Mesenchymal stem cell (in vitro differentiated cells and primary cell): ENCODE measurements at regions not wholly inside any gene's neighbourhood (a gene's known extent, or its start where the extent isn't known, plus 50 kb on each side); places are given as distances from the start of the nearest gene placed in this dataset.

Experiments used
- DNase-seq: peaks from one replicate; pipeline ENCODE4 v3.0.0-alpha.2; 2013
- H2AFZ ChIP-seq: one replicate; pipeline ENCODE4 v1.6.1; 2013; ENCODE audit warnings: low read depth, mild to moderate bottlenecking, control low read depth, inconsistent platforms, low read length, moderate library complexity
- H2AK5ac ChIP-seq: 2 replicates; pipeline ENCODE4 v1.6.1; 2013; ENCODE audit warnings: low read length, moderate library complexity, mild to moderate bottlenecking, inconsistent platforms; ENCODE audit not compliant: severe bottlenecking
- H2BK120ac ChIP-seq: one replicate; pipeline ENCODE4 v1.6.1; 2013; ENCODE audit warnings: low read depth, mild to moderate bottlenecking, inconsistent platforms, low read length, moderate library complexity
- H2BK12ac ChIP-seq, 2 experiments: one replicate each; pipeline ENCODE4 v1.6.1; 2013; ENCODE audit warnings: inconsistent platforms in 2 of 2, low read length in 2 of 2, mild to moderate bottlenecking in 2 of 2, moderate library complexity in 2 of 2, control low read depth in 1 of 2
- H2BK15ac ChIP-seq: one replicate; pipeline ENCODE4 v1.6.1; 2013; ENCODE audit warnings: mild to moderate bottlenecking, low read depth, inconsistent platforms; ENCODE audit not compliant: poor library complexity, severe bottlenecking
- H2BK5ac ChIP-seq: 2 replicates; pipeline ENCODE4 v1.6.1; 2013; ENCODE audit warnings: low read depth, mild to moderate bottlenecking, low read length, control low read depth, inconsistent platforms; ENCODE audit not compliant: poor library complexity, severe bottlenecking
- H3K14ac ChIP-seq, 2 experiments: one replicate each; pipeline ENCODE4 v1.6.1; 2013; ENCODE audit warnings: inconsistent platforms in 2 of 2, low read length in 2 of 2, control low read depth in 1 of 2, mild to moderate bottlenecking in 1 of 2, moderate library complexity in 1 of 2
- H3K18ac ChIP-seq, 2 experiments: one replicate each; pipeline ENCODE4 v1.6.1; 2013; ENCODE audit warnings: inconsistent platforms in 2 of 2, low read length in 2 of 2, control low read depth in 1 of 2, low read depth in 1 of 2, mild to moderate bottlenecking in 1 of 2
- H3K23ac ChIP-seq, 2 experiments: one replicate each; pipeline ENCODE4 v1.6.1; 2013; ENCODE audit warnings: inconsistent platforms in 2 of 2, low read length in 2 of 2, mild to moderate bottlenecking in 2 of 2, moderate library complexity in 2 of 2, control low read depth in 1 of 2
- H3K27ac ChIP-seq: 2 replicates; pipeline ENCODE4 v1.5.1; 2013; ENCODE audit warnings: mild to moderate bottlenecking, moderate library complexity, low read length, control low read depth, inconsistent platforms; ENCODE audit not compliant: poor library complexity, severe bottlenecking
- H3K27me3 ChIP-seq, 2 experiments: 2 replicates each; pipeline versions ENCODE4 v1.6.1 to v1.7.0; 2013; ENCODE audit warnings: low read length in 2 of 2, mild to moderate bottlenecking in 2 of 2, moderate library complexity in 2 of 2, control low read depth in 1 of 2, inconsistent platforms in 1 of 2; ENCODE audit not compliant: control insufficient read depth in 1 of 2, insufficient read depth in 1 of 2
- H3K36me3 ChIP-seq, 2 experiments: 2 replicates each; pipeline versions ENCODE4 v1.6.1 to v1.7.0; 2013; ENCODE audit warnings: low read length in 2 of 2, control low read depth in 1 of 2, inconsistent platforms in 1 of 2, low read depth in 1 of 2, mild to moderate bottlenecking in 1 of 2; ENCODE audit not compliant: insufficient read depth in 2 of 2, control insufficient read depth in 1 of 2
- H3K4ac ChIP-seq, 2 experiments: one replicate each; pipeline ENCODE4 v1.6.1; 2013; ENCODE audit warnings: inconsistent platforms in 2 of 2, low read length in 2 of 2, mild to moderate bottlenecking in 2 of 2, moderate library complexity in 2 of 2, control low read depth in 1 of 2, low read depth in 1 of 2
- H3K4me1 ChIP-seq: 2 replicates; pipeline ENCODE4 v1.6.1; 2013; ENCODE audit warnings: low read depth, low read length, control low read depth; ENCODE audit not compliant: control insufficient read depth, insufficient read depth
- H3K4me2 ChIP-seq: 2 replicates; pipeline ENCODE4 v1.6.1; 2013; ENCODE audit warnings: low read length, mild to moderate bottlenecking, inconsistent platforms; ENCODE audit not compliant: poor library complexity, severe bottlenecking
- H3K4me3 ChIP-seq, 2 experiments: 2 replicates each; pipeline versions ENCODE4 v1.5.1 to v1.7.0; 2013; ENCODE audit warnings: low read length in 2 of 2, mild to moderate bottlenecking in 2 of 2, control low read depth in 1 of 2, low read depth in 1 of 2; ENCODE audit not compliant: insufficient read depth in 1 of 2
- H3K79me1 ChIP-seq: replicated peaks from 2 replicates; pipeline ENCODE4 v1.6.1; 2013; ENCODE audit warnings: mild to moderate bottlenecking, control low read depth, low read length, inconsistent platforms; ENCODE audit not compliant: poor library complexity, severe bottlenecking
- H3K9ac ChIP-seq: 2 replicates; pipeline ENCODE4 v1.7.0; 2013; ENCODE audit warnings: mild to moderate bottlenecking, low read length, moderate library complexity
- H3K9me3 ChIP-seq: 2 replicates; pipeline ENCODE4 v1.7.0; 2013; ENCODE audit warnings: mild to moderate bottlenecking, low read length; ENCODE audit not compliant: control insufficient read depth
- H4K8ac ChIP-seq: one replicate; pipeline ENCODE4 v1.6.1; 2013; ENCODE audit warnings: inconsistent platforms, mild to moderate bottlenecking, low read length, moderate library complexity
- H4K91ac ChIP-seq: one replicate; pipeline ENCODE4 v1.6.1; 2013; ENCODE audit warnings: mild to moderate bottlenecking, low read length, inconsistent platforms
- WGBS: methylation state at CpG from one replicate; pipeline ENCODE4 v1.1.7; 2013; ENCODE audit warnings: mixed read lengths; 5-methylcytosine and 5-hydroxymethylcytosine counted together

- H3K36me3 ChIP-seq = no peaks in the 10 kb centered on the region
- H2AK5ac ChIP-seq = no peak overlapping the region
- H2BK120ac ChIP-seq = no peak overlapping the region
- no peak overlapping the region for H3K23ac ChIP-seq
- H3K9ac ChIP-seq = no peak overlapping the region
- H3K4me3 ChIP-seq = no peak overlapping the region
- H3K4ac ChIP-seq = no peak overlapping the region
- H2BK15ac ChIP-seq = no peak overlapping the region
- H4K8ac ChIP-seq = no peak overlapping the region
- no peak for DNase-seq
- peaks cover 35 to 81% of the 10 kb centered on the region in 2 experiments for H3K27me3 ChIP-seq
- no peaks in the 10 kb centered on the region for H3K4me1 ChIP-seq
- no peak overlapping the region for H2BK12ac ChIP-seq
- 86% methylated on average over 6 of the region's 6 CpGs for WGBS
- no peaks in the 10 kb centered on the region for H3K79me1 ChIP-seq
- no peak overlapping the region for H3K14ac ChIP-seq
- no peak overlapping the region for H2AFZ ChIP-seq
- H4K91ac ChIP-seq = no peak overlapping the region
- no peak overlapping the region for H3K4me2 ChIP-seq
- no peak overlapping the region for H3K18ac ChIP-seq
- no peaks in the 10 kb centered on the region for H3K9me3 ChIP-seq
- H3K27ac ChIP-seq = no peak overlapping the region
- H2BK5ac ChIP-seq = no peak overlapping the region
Observed at GRCh38 chr5:38188591-38188990, 69.8 kb upstream of the EGFLAM start.

GRCh38 chr5:38187532-38187931 lies 70.8 kb upstream of the EGFLAM start:
- no peak overlapping the region for H3K4ac ChIP-seq
- no peak overlapping the region for H3K18ac ChIP-seq
- no peak overlapping the region for H2BK15ac ChIP-seq
- peaks cover 39 to 89% of the 10 kb centered on the region in 2 experiments for H3K27me3 ChIP-seq
- no peak for DNase-seq
- H3K36me3 ChIP-seq = no peaks in the 10 kb centered on the region
- no peaks in the 10 kb centered on the region for H3K4me1 ChIP-seq
- no peak overlapping the region for H3K14ac ChIP-seq
- no peak overlapping the region for H3K27ac ChIP-seq
- no peak overlapping the region for H2BK120ac ChIP-seq
- H4K8ac ChIP-seq = no peak overlapping the region
- no peak overlapping the region for H3K9ac ChIP-seq
- H2BK12ac ChIP-seq = no peak overlapping the region
- H3K4me3 ChIP-seq = no peak overlapping the region
- no peak overlapping the region for H4K91ac ChIP-seq
- no peak overlapping the region for H3K4me2 ChIP-seq
- no peak overlapping the region for H3K23ac ChIP-seq
- no peaks in the 10 kb centered on the region for H3K9me3 ChIP-seq
- H2BK5ac ChIP-seq = no peak overlapping the region
- H2AFZ ChIP-seq = no peak overlapping the region
- WGBS = 100% methylated on average over 3 of the region's 3 CpGs
- no peak overlapping the region for H2AK5ac ChIP-seq
- no peaks in the 10 kb centered on the region for H3K79me1 ChIP-seq

GRCh38 chr5:38184627-38185026 lies 73.7 kb upstream of the EGFLAM start:
- Histone ChIP-seq H3K4ac (no peak overlapping the region), H3K4me3 (no peak overlapping the region), H2BK12ac (no peak overlapping the region), H4K91ac (no peak overlapping the region), H3K9ac (no peak overlapping the region), H4K8ac (no peak overlapping the region), H3K9me3 (no peaks in the 10 kb centered on the region), H2BK120ac (no peak overlapping the region), H3K18ac (no peak overlapping the region), H3K36me3 (no peaks in the 10 kb centered on the region), H3K4me1 (no peaks in the 10 kb centered on the region), H2AFZ (no peak overlapping the region), H2AK5ac (no peak overlapping the region), H3K4me2 (no peak overlapping the region), H3K27me3 (peaks cover 32 to 87% of the 10 kb centered on the region in 2 experiments), H2BK15ac (no peak overlapping the region), H2BK5ac (no peak overlapping the region), H3K27ac (no peak overlapping the region), H3K14ac (no peak overlapping the region), H3K23ac (no peak overlapping the region), H3K79me1 (no peaks in the 10 kb centered on the region)
- WGBS = 83% methylated on average over 3 of the region's 3 CpGs
- no peak for DNase-seq

- no peak overlapping the region for H2BK15ac ChIP-seq
- no peak overlapping the region for H3K27ac ChIP-seq
- no peak for DNase-seq
- no peak overlapping the region for H3K18ac ChIP-seq
- H3K27me3 ChIP-seq = peaks cover 27 to 87% of the 10 kb centered on the region in 2 experiments
- H2BK5ac ChIP-seq = no peak overlapping the region
- H3K4me2 ChIP-seq = no peak overlapping the region
- H2AFZ ChIP-seq = no peak overlapping the region
- H3K14ac ChIP-seq = no peak overlapping the region
- no peak overlapping the region for H3K4ac ChIP-seq
- no peak overlapping the region for H3K4me3 ChIP-seq
- H3K36me3 ChIP-seq = no peaks in the 10 kb centered on the region
- no peaks in the 10 kb centered on the region for H3K4me1 ChIP-seq
- H2BK12ac ChIP-seq = no peak overlapping the region
- no peak overlapping the region for H4K91ac ChIP-seq
- no peak overlapping the region for H4K8ac ChIP-seq
- H3K79me1 ChIP-seq = no peaks in the 10 kb centered on the region
- H3K9ac ChIP-seq = no peak overlapping the region
- no peak overlapping the region for H2BK120ac ChIP-seq
- H2AK5ac ChIP-seq = no peak overlapping the region
- H3K23ac ChIP-seq = no peak overlapping the region
- WGBS = 97% methylated on average over 7 of the region's 7 CpGs
- no peaks in the 10 kb centered on the region for H3K9me3 ChIP-seq
Observed at GRCh38 chr5:38182991-38183390, 75.4 kb upstream of the EGFLAM start.
